ENCODE measurements at regions not wholly inside any gene's neighbourhood (a gene's known extent, or its start where the extent isn't known, plus 50 kb on each side); places are given as distances from the start of the nearest gene placed in this dataset.

GRCh38 chr3:16720367-16720940 lies 115.2 kb upstream of the DAZL start:
- no peak for TF ChIP-seq SUZ12 (IDR thresholded peaks at IDR 0.05)
- TF ChIP-seq FOXK2 (IDR thresholded peaks at IDR 0.05), result no peak
- TF ChIP-seq SP1 (IDR thresholded peaks at IDR 0.05), result no peak
- no peak for TF ChIP-seq FOXM1 (IDR thresholded peaks at IDR 0.05; ENCODE audit: borderline replicate concordance)
- TF ChIP-seq HDGF (IDR thresholded peaks at IDR 0.05; ENCODE audit: borderline replicate concordance), result no peak
- no peak for TF ChIP-seq FOXA1 (IDR thresholded peaks at IDR 0.05)
- no peak for TF ChIP-seq BHLHE40 (IDR thresholded peaks at IDR 0.05; ENCODE audit: borderline replicate concordance)
- TF ChIP-seq LEF1 (IDR thresholded peaks at IDR 0.05; ENCODE audit: borderline replicate concordance), result no peak
- TF ChIP-seq PKNOX1 (IDR thresholded peaks at IDR 0.05), result no peak
- no peak for TF ChIP-seq ZNF384 (IDR thresholded peaks at IDR 0.05)
- TF ChIP-seq ARNT (IDR thresholded peaks at IDR 0.05), result no peak
- TF ChIP-seq NFRKB (IDR thresholded peaks at IDR 0.05), result no peak

All from HEK293T (cell line).